ENCODE measurements at regions not wholly inside any gene's neighbourhood (a gene's known extent, or its start where the extent isn't known, plus 50 kb on each side); places are given as distances from the start of the nearest gene placed in this dataset.

GRCh38 chr20:22425344-22426295, 158.8 kb downstream of the FOXA2 start:
- Histone ChIP-seq H3K36me3 (no peaks in the 10 kb centered on the region), H3K27me3 (no peaks in the 10 kb centered on the region), H3K27ac (no peak overlapping the region), H3K4me3 (no peak overlapping the region), H3K9me3 (no peaks in the 10 kb centered on the region), H3K4me1 (no peaks in the 10 kb centered on the region)
- 67 to 77% methylated on average over 5 of the region's 5 CpGs for WGBS, 2 donors
- TF ChIP-seq POLR2A (IDR thresholded peaks at IDR 0.05) (no peak), EP300 (IDR thresholded peaks at IDR 0.05) (no peak)
- TF ChIP-seq, protein P1, sequence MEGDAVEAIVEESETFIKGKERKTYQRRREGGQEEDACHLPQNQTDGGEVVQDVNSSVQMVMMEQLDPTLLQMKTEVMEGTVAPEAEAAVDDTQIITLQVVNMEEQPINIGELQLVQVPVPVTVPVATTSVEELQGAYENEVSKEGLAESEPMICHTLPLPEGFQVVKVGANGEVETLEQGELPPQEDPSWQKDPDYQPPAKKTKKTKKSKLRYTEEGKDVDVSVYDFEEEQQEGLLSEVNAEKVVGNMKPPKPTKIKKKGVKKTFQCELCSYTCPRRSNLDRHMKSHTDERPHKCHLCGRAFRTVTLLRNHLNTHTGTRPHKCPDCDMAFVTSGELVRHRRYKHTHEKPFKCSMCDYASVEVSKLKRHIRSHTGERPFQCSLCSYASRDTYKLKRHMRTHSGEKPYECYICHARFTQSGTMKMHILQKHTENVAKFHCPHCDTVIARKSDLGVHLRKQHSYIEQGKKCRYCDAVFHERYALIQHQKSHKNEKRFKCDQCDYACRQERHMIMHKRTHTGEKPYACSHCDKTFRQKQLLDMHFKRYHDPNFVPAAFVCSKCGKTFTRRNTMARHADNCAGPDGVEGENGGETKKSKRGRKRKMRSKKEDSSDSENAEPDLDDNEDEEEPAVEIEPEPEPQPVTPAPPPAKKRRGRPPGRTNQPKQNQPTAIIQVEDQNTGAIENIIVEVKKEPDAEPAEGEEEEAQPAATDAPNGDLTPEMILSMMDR (IDR thresholded peaks at IDR 0.05), result no peak
- no peak for DNase-seq (ENCODE audit: low spot score in 2 of 2)

- WGBS, 2 donors, result 77 to 78% methylated on average over 6 of the region's 6 CpGs
Measured at GRCh38 chr20:22423190-22423832, 161.1 kb downstream of the FOXA2 start.

DNA sequence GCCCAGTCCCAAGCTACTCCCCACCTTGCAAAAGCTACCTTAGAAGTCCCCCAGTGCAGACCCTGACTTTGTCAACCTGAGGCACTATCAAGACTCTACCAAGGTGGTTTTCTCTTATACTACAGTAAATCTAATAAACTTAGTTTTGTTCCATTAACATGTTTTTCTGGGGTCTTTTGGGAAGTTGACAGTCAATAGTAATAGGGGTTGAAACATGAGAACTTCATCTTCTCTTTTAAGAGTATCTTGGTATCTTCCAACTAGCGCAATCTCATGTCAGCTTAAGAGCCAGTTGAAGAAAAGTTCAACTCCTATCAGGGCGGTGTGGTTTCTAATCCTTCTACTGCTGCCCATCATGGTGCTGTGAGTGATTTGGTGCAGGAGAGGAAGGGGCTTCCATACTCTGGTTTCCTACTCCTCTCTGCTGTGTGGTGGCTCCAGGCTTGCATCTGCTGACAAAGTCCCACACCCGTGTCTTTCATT, 164.2 kb downstream of the FOXA2 start:
- Histone ChIP-seq H3K4me3 (no peak overlapping the region), H3K9me3 (no peaks in the 10 kb centered on the region), H3K27me3 (no peaks in the 10 kb centered on the region), H3K4me1 (no peaks in the 10 kb centered on the region), H3K36me3 (no peaks in the 10 kb centered on the region), H3K27ac (no peak overlapping the region)
- no peak for DNase-seq (ENCODE audit: low spot score in 2 of 2)
- 89 to 91% methylated on average over 3 of the region's 3 CpGs for WGBS, 2 donors
- TF ChIP-seq POLR2A (IDR thresholded peaks at IDR 0.05) (no peak), EP300 (IDR thresholded peaks at IDR 0.05) (no peak)
- TF ChIP-seq, protein P1 (IDR thresholded peaks at IDR 0.05), result no peak

More at GRCh38 chr20:22423190-22423832, 161.1 kb downstream of the FOXA2 start:
- no peaks in the 10 kb centered on the region for H3K4me1 ChIP-seq
- H3K27me3 ChIP-seq, result no peaks in the 10 kb centered on the region
- H3K36me3 ChIP-seq, result no peaks in the 10 kb centered on the region
- TF ChIP-seq POLR2A (IDR thresholded peaks at IDR 0.05) (no peak), EP300 (IDR thresholded peaks at IDR 0.05) (no peak)
- TF ChIP-seq, protein P1 (IDR thresholded peaks at IDR 0.05), result no peak
- H3K27ac ChIP-seq, result no peak overlapping the region
- H3K4me3 ChIP-seq, result no peak overlapping the region
- no peak for DNase-seq (ENCODE audit: low spot score in 2 of 2)
- no peaks in the 10 kb centered on the region for H3K9me3 ChIP-seq

- Histone ChIP-seq H3K36me3 (no peaks in the 10 kb centered on the region), H3K27me3 (no peaks in the 10 kb centered on the region), H3K27ac (no peak overlapping the region), H3K4me1 (no peaks in the 10 kb centered on the region), H3K4me3 (no peak overlapping the region), H3K9me3 (no peaks in the 10 kb centered on the region)
- WGBS, 2 donors, result 90 to 94% methylated on average over 2 of the region's 2 CpGs
- TF ChIP-seq, protein P1 (IDR thresholded peaks at IDR 0.05), result no peak
- no peak for DNase-seq (ENCODE audit: low spot score in 2 of 2)
Measured at GRCh38 chr20:22418738-22419137, 165.6 kb downstream of the FOXA2 start.

DNA sequence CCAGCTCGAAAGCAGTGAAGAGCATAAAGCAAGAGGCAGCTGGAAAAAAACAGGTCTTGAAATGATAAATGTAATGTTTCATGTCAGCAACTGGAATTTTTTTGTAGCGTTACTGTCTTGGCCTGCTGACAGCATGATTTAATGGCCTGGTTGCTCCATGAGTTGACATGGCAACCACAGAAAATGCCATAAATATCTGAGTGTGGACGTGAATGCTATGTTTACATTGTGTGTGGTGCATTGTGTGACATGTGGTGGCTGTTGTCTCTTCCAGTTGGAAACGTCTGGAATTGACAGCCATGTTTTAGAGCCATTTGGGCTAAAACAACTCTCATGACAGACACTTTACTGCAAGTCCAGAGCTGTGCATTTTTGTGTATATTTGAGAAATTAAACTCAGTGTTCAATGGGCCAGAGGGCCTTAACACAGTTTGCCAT, 170.0 kb downstream of the FOXA2 start:
- Histone ChIP-seq H3K27ac (no peak overlapping the region), H3K4me1 (no peaks in the 10 kb centered on the region), H3K27me3 (no peaks in the 10 kb centered on the region), H3K4me3 (no peak overlapping the region), H3K9me3 (no peaks in the 10 kb centered on the region), H3K36me3 (no peaks in the 10 kb centered on the region)
- no peak for DNase-seq (ENCODE audit: low spot score in 2 of 2)
- WGBS, 2 donors, result 16 to 20% methylated on average over 4 of the region's 4 CpGs
- TF ChIP-seq, protein P1 (IDR thresholded peaks at IDR 0.05), result no peak
- no peak for TF ChIP-seq EP300 (IDR thresholded peaks at IDR 0.05)
- no peak for TF ChIP-seq POLR2A (IDR thresholded peaks at IDR 0.05)
